ENCODE measurements at regions not wholly inside any gene's neighbourhood (a gene's known extent, or its start where the extent isn't known, plus 50 kb on each side); places are given as distances from the start of the nearest gene placed in this dataset.

DNA sequence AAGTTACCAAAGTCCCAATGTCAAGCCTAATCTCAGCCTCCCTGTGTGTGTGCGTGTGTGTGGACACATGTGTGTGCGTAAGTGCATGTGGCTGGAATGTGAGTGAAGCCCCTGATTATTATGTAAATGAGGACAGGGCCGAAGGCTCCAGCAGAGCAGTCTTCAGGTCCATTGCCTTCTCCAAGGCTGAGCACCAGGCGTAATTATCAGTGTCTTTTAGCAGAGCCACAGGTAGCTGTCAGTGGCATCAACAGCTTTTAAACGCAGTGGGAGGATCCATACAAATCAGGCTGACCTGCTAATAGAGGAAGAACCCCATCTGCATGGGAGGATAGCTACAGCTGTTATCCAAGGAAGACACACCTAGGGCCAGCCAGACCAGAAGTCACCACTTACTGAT lies 324.3 kb upstream of the MOCS1 start:
- TF ChIP-seq, protein P1, sequence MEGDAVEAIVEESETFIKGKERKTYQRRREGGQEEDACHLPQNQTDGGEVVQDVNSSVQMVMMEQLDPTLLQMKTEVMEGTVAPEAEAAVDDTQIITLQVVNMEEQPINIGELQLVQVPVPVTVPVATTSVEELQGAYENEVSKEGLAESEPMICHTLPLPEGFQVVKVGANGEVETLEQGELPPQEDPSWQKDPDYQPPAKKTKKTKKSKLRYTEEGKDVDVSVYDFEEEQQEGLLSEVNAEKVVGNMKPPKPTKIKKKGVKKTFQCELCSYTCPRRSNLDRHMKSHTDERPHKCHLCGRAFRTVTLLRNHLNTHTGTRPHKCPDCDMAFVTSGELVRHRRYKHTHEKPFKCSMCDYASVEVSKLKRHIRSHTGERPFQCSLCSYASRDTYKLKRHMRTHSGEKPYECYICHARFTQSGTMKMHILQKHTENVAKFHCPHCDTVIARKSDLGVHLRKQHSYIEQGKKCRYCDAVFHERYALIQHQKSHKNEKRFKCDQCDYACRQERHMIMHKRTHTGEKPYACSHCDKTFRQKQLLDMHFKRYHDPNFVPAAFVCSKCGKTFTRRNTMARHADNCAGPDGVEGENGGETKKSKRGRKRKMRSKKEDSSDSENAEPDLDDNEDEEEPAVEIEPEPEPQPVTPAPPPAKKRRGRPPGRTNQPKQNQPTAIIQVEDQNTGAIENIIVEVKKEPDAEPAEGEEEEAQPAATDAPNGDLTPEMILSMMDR (conservative IDR thresholded peaks at IDR 0.05; ENCODE audit: low read depth, low read length) = no peak
- no peak for TF ChIP-seq EZH2 (IDR thresholded peaks at IDR 0.05; ENCODE audit: borderline replicate concordance, low read depth, low read length, poor library complexity, severe bottlenecking)

All from A673 (cell line).